Left ventricle myocardium inferior (tissue), 1 donor: ENCODE measurements at regions not wholly inside any gene's neighbourhood (a gene's known extent, or its start where the extent isn't known, plus 50 kb on each side); places are given as distances from the start of the nearest gene placed in this dataset.
"Not testable (repeated sequence)": the region's sequence is repeated elsewhere in the genome, so short reads cannot be mapped to it uniquely, and the experiment has no call there.

Experiments used
- DNase-seq: peaks from one replicate; pipeline ENCODE4 v3.0.0-alpha.2; 2020
- H3K27ac ChIP-seq: fragments of 200-600 bp; replicated peaks from 2 replicates; pipeline ENCODE4 v1.8.0; 2021
- H3K27me3 ChIP-seq: fragments of 200-600 bp; 2 replicates; pipeline ENCODE4 v1.8.0; 2021; ENCODE audit warnings: low read depth
- H3K36me3 ChIP-seq: fragments of 200-600 bp; 2 replicates; pipeline ENCODE4 v1.8.0; 2021
- H3K4me1 ChIP-seq: fragments of 200-600 bp; 2 replicates; pipeline ENCODE4 v1.8.0; 2021
- H3K4me3 ChIP-seq: fragments of 200-600 bp; 2 replicates; pipeline ENCODE4 v1.8.0; 2021; ENCODE audit warnings: mild to moderate bottlenecking, moderate library complexity
- H3K9me3 ChIP-seq: fragments of 200-600 bp; replicated peaks from 2 replicates; pipeline ENCODE4 v1.8.0; 2021
- intact Hi-C: fragments of 100-400 bp; cut with micrococcal nuclease; formaldehyde crosslinking; loops from one replicate; pipeline ENCODE4 v1.11.0; 2022
- TF ChIP-seq, protein P1 (sequence below): fragments of 200-600 bp; IDR thresholded peaks from 2 replicates; pipeline ENCODE4 v1.8.0; 2021; ENCODE audit warnings: antibody characterized with exemption, mild to moderate bottlenecking, borderline replicate concordance
- donor health status: DM: no; HTN: yes; CAD: no; lungs with severe emphysema.

DNA sequence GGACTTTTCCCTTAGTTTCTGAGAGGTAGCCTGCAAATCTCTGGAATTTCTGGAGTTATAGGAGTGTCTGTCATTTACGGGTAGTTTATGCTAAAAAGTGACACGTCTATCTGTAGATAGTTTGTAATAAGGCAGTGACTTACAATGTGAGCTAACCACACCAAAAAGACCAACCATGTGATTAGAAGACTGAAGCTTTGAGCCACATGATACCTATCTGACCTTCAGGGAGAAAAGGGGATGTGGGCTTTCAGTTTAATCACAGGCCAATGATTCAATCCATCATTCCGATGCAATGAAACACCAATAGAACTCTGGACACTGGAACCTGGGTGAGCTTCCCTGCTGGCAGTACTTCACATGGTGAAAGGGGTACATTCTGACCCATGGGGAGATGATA, 254.6 kb upstream of the GK2 start:
- Histone ChIP-seq H3K4me3 (no peak overlapping the region), H3K4me1 (no peaks in the 10 kb centered on the region), H3K27ac (no peak overlapping the region), H3K27me3 (no peaks in the 10 kb centered on the region), H3K9me3 (peaks cover 21% of the 10 kb centered on the region), H3K36me3 (no peaks in the 10 kb centered on the region)
- intact Hi-C loops: no loop called here
- no peak for DNase-seq
- TF ChIP-seq, protein P1, sequence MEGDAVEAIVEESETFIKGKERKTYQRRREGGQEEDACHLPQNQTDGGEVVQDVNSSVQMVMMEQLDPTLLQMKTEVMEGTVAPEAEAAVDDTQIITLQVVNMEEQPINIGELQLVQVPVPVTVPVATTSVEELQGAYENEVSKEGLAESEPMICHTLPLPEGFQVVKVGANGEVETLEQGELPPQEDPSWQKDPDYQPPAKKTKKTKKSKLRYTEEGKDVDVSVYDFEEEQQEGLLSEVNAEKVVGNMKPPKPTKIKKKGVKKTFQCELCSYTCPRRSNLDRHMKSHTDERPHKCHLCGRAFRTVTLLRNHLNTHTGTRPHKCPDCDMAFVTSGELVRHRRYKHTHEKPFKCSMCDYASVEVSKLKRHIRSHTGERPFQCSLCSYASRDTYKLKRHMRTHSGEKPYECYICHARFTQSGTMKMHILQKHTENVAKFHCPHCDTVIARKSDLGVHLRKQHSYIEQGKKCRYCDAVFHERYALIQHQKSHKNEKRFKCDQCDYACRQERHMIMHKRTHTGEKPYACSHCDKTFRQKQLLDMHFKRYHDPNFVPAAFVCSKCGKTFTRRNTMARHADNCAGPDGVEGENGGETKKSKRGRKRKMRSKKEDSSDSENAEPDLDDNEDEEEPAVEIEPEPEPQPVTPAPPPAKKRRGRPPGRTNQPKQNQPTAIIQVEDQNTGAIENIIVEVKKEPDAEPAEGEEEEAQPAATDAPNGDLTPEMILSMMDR: no peak

DNA sequence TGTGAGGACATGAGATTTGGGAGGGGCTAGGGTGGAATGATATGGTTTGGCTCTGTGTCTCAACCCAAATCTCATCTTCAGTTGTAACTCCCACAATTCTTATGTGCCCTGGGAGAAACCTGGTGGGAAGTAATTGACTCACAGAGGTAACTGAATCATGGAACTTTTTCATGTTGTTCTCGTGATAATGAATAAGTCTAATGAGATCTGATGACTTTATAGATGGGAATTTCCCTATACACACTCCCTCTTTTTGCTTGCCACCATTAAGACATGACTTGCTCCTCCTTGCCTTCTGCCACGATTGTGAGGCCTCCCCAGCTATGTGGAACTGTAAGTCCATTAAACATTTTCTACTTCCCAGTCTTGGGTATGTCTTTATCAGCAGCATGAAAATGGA, 253.2 kb upstream of the GK2 start:
- Histone ChIP-seq H3K27me3 (no peaks in the 10 kb centered on the region), H3K9me3 (peaks cover 32% of the 10 kb centered on the region), H3K27ac (no peak overlapping the region), H3K36me3 (no peaks in the 10 kb centered on the region), H3K4me3 (no peak overlapping the region), H3K4me1 (no peaks in the 10 kb centered on the region)
- intact Hi-C loops: no loop called here
- TF ChIP-seq, protein P1: no peak
- no peak for DNase-seq

DNA sequence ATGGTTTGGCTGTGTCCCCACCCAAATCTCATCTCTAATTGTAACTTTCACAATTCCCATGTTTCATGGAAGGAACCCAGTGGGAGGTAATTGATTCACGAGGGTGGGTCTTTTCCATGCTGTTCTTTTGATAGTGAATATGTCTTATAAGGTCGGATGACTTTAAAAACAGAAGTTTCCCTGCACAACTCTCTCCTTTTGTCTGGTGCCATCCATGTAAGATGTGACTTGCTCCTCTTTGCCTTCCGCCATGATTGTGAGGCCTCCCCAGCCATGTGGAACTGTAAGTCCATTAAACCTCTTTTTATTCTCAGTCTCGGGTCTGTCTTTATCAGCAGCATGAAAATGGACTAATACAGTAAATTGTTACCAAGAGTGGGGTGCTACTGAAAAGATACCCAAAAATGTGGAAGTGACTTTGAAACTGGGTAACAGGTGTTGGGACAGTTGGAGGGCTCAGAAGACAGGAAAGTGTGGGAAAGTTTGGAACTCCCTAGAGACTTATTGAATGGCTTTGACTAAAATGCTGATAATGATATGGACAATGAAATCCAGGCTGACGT, 251.4 kb upstream of the GK2 start:
- DNase-seq, intact Hi-C loops, H3K36me3 ChIP-seq, H3K4me1 ChIP-seq, H3K27me3 ChIP-seq, H3K4me3 ChIP-seq, H3K27ac ChIP-seq: not testable (repeated sequence)
- peaks cover 32% of the 10 kb centered on the region for H3K9me3 ChIP-seq

DNA sequence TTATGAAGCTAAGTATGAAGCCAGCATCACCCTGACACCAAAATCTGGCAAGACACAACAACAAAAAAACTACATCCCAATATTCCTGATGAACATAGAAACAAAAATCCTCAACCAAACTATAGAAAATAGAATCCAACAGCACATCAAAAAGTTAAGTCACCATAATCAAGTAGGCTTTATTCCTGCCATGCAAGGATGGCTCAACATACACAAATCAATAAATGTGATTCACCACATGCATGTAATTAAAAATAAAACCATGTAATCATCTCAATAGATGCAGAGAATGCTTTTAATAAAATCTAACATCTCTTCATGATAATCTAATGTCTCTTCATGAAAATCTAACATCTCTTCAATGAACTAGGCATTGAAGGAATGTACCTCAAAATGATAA, 249.4 kb upstream of the GK2 start:
- H3K27me3 ChIP-seq: no peaks in the 10 kb centered on the region
- TF ChIP-seq, protein P1: no peak
- H3K4me1 ChIP-seq: no peaks in the 10 kb centered on the region
- DNase-seq: no peak
- intact Hi-C loops: no loop called here
- peaks cover 32% of the 10 kb centered on the region for H3K9me3 ChIP-seq
- H3K27ac ChIP-seq: no peak overlapping the region
- no peak overlapping the region for H3K4me3 ChIP-seq
- no peaks in the 10 kb centered on the region for H3K36me3 ChIP-seq

DNA sequence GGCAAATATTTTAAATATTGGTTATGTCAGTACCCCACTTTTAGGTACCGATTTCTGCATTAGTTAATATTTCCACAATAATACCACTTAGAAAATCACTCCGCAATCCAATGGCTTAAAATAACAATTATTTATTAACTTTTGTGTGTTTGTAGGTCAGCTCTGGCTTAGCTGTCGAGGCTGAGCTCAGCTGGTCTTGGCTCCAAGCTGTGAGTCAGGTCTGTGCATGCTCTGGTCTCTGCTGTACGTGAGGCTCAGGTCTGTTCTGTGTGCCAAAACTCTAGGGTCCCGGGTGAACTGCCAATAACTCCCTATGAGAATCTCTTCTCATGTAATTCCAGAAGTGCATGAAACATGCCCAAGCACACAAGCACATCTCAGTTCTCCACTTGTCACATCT, 245.8 kb upstream of the GK2 start:
- Histone ChIP-seq H3K27me3 (no peaks in the 10 kb centered on the region), H3K36me3 (no peaks in the 10 kb centered on the region), H3K27ac (no peak overlapping the region), H3K9me3 (peaks cover 23% of the 10 kb centered on the region), H3K4me1 (peaks cover 4% of the 10 kb centered on the region), H3K4me3 (no peak overlapping the region)
- intact Hi-C loops: no loop called here
- no peak for DNase-seq
- TF ChIP-seq, protein P1: no peak

DNA sequence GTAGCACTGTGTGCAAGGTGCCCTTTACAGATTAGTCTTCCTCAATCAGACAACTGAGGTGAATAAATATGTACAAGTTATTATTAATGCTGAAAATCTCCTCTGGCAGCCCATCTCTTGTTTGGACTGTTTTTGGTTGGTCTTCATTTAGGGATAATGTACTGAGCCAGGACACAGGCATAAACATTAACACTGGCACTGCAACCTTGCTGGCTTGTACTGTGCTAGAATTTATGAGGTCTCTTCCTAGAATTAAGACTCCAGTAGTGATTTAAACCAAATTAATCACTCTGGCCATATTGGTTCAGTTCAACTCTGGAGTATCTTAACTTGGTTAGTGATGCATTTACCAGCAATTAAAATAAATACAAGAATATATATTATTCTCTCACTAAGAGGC, 244.7 kb upstream of the GK2 start:
- intact Hi-C loops: no loop called here
- peaks cover 12% of the 10 kb centered on the region for H3K9me3 ChIP-seq
- TF ChIP-seq, protein P1: no peak
- H3K36me3 ChIP-seq: no peaks in the 10 kb centered on the region
- H3K4me1 ChIP-seq: peaks cover 4% of the 10 kb centered on the region
- no peak overlapping the region for H3K27ac ChIP-seq
- H3K27me3 ChIP-seq: no peaks in the 10 kb centered on the region
- DNase-seq: no peak
- no peak overlapping the region for H3K4me3 ChIP-seq
